ENCODE measurements at regions not wholly inside any gene's neighbourhood (a gene's known extent, or its start where the extent isn't known, plus 50 kb on each side); places are given as distances from the start of the nearest gene placed in this dataset.

- H3K79me2 ChIP-seq (ENCODE audit: insufficient read depth, low read length), result no peaks in the 10 kb centered on the region
- H3K9me2 ChIP-seq (ENCODE audit: low read depth, low read length), result no peaks in the 10 kb centered on the region
- no peak overlapping the region for H3K4me2 ChIP-seq (ENCODE audit: low read length)
- H3F3A ChIP-seq (ENCODE audit: insufficient read depth, low read length), result no peaks in the 10 kb centered on the region
- H4K20me1 ChIP-seq (ENCODE audit: insufficient read depth, low read length), result no peaks in the 10 kb centered on the region
- H3K9ac ChIP-seq (ENCODE audit: low read length), result no peak overlapping the region
- H3K36me3 ChIP-seq (ENCODE audit: insufficient read depth, low read length), result no peaks in the 10 kb centered on the region
- no peaks in the 10 kb centered on the region for H3K27me3 ChIP-seq (ENCODE audit: insufficient read depth, low read length)
- no peaks in the 10 kb centered on the region for H3K9me3 ChIP-seq (ENCODE audit: low read length)
- H3K27ac ChIP-seq (ENCODE audit: low read depth, low read length, poor library complexity, severe bottlenecking), result no peak overlapping the region
- no peak overlapping the region for H3K4me3 ChIP-seq (ENCODE audit: low read depth, low read length, poor library complexity, severe bottlenecking)
- TF ChIP-seq CTCF (IDR thresholded peaks at IDR 0.05; ENCODE audit: low read length) (no peak), EZH2 (IDR thresholded peaks at IDR 0.05; ENCODE audit: borderline replicate concordance, low read length) (no peak)
- H2AFZ ChIP-seq (ENCODE audit: low read length), result no peak overlapping the region
- no peaks in the 10 kb centered on the region for H3K4me1 ChIP-seq (ENCODE audit: insufficient read depth, low read length, severe bottlenecking)
Measured at GRCh38 chr1:8159470-8160024, 133.4 kb upstream of the ERRFI1 start.

- Histone ChIP-seq H3K36me3 (ENCODE audit: insufficient read depth, low read length) (no peaks in the 10 kb centered on the region), H3K9me2 (ENCODE audit: low read depth, low read length) (no peaks in the 10 kb centered on the region), H3K27me3 (ENCODE audit: insufficient read depth, low read length) (no peaks in the 10 kb centered on the region), H3F3A (ENCODE audit: insufficient read depth, low read length) (no peaks in the 10 kb centered on the region), H3K4me1 (ENCODE audit: insufficient read depth, low read length, severe bottlenecking) (no peaks in the 10 kb centered on the region), H3K9ac (ENCODE audit: low read length) (no peak overlapping the region), H2AFZ (ENCODE audit: low read length) (no peak overlapping the region), H3K9me3 (ENCODE audit: low read length) (no peaks in the 10 kb centered on the region), H3K27ac (ENCODE audit: low read depth, low read length, poor library complexity, severe bottlenecking) (no peak overlapping the region), H3K79me2 (ENCODE audit: insufficient read depth, low read length) (no peaks in the 10 kb centered on the region), H3K4me3 (ENCODE audit: low read depth, low read length, poor library complexity, severe bottlenecking) (no peak overlapping the region), H4K20me1 (ENCODE audit: insufficient read depth, low read length) (no peaks in the 10 kb centered on the region), H3K4me2 (ENCODE audit: low read length) (no peak overlapping the region)
- TF ChIP-seq CTCF (IDR thresholded peaks at IDR 0.05; ENCODE audit: low read length) (no peak), EZH2 (IDR thresholded peaks at IDR 0.05; ENCODE audit: borderline replicate concordance, low read length) (no peak)
Measured at GRCh38 chr1:8158995-8159394, 132.9 kb upstream of the ERRFI1 start.

- H3K27ac ChIP-seq (ENCODE audit: low read depth, low read length, poor library complexity, severe bottlenecking), result no peak overlapping the region
- no peaks in the 10 kb centered on the region for H4K20me1 ChIP-seq (ENCODE audit: insufficient read depth, low read length)
- no peaks in the 10 kb centered on the region for H3K79me2 ChIP-seq (ENCODE audit: insufficient read depth, low read length)
- H3K4me1 ChIP-seq (ENCODE audit: insufficient read depth, low read length, severe bottlenecking), result no peaks in the 10 kb centered on the region
- H3K27me3 ChIP-seq (ENCODE audit: insufficient read depth, low read length), result no peaks in the 10 kb centered on the region
- H3K36me3 ChIP-seq (ENCODE audit: insufficient read depth, low read length), result no peaks in the 10 kb centered on the region; the same call in 1 of the 2 replicates
- no peak overlapping the region for H2AFZ ChIP-seq (ENCODE audit: low read length)
- H3K9ac ChIP-seq (ENCODE audit: low read length), result no peak overlapping the region
- no peaks in the 10 kb centered on the region for H3K9me3 ChIP-seq (ENCODE audit: low read length)
- H3K4me2 ChIP-seq (ENCODE audit: low read length), result no peak overlapping the region
- TF ChIP-seq EZH2 (IDR thresholded peaks at IDR 0.05; ENCODE audit: borderline replicate concordance, low read length) (no peak), CTCF (IDR thresholded peaks at IDR 0.05; ENCODE audit: low read length) (no peak)
- no peak overlapping the region for H3K4me3 ChIP-seq (ENCODE audit: low read depth, low read length, poor library complexity, severe bottlenecking)
- H3K9me2 ChIP-seq (ENCODE audit: low read depth, low read length), result no peaks in the 10 kb centered on the region
- no peaks in the 10 kb centered on the region for H3F3A ChIP-seq (ENCODE audit: insufficient read depth, low read length)
Measured at GRCh38 chr1:8157765-8158164, 131.7 kb upstream of the ERRFI1 start.
